ENCODE measurements at regions not wholly inside any gene's neighbourhood (a gene's known extent, or its start where the extent isn't known, plus 50 kb on each side); places are given as distances from the start of the nearest gene placed in this dataset.

DNA sequence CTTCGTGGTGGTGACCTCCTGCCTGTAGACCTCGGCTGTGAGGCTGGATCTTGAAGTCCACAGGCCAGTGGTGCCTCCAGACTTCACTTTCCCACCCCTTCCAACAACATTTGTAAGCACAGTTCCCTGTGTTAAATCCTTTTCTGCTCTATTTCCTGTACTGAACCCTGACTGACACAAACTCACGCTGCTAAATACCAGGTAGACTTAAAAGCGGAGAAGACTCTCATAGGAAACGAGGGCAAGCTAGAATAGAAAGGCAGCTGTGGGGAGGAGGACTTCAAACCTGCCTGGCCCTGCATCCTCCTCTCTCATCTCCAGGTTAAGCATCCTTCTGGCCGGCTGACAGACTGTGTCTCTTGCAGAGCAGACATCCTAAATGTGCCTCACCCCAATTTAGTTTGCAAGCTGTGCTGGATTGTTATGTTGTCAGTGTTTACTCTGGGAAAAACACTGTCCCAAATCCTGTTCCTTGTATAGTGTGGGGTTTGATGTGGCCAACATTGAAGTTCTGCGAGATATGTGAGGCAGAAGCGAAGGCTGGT lies 58.5 kb upstream of the LARS2 start:
- TF ChIP-seq, protein P1, sequence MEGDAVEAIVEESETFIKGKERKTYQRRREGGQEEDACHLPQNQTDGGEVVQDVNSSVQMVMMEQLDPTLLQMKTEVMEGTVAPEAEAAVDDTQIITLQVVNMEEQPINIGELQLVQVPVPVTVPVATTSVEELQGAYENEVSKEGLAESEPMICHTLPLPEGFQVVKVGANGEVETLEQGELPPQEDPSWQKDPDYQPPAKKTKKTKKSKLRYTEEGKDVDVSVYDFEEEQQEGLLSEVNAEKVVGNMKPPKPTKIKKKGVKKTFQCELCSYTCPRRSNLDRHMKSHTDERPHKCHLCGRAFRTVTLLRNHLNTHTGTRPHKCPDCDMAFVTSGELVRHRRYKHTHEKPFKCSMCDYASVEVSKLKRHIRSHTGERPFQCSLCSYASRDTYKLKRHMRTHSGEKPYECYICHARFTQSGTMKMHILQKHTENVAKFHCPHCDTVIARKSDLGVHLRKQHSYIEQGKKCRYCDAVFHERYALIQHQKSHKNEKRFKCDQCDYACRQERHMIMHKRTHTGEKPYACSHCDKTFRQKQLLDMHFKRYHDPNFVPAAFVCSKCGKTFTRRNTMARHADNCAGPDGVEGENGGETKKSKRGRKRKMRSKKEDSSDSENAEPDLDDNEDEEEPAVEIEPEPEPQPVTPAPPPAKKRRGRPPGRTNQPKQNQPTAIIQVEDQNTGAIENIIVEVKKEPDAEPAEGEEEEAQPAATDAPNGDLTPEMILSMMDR (IDR thresholded peaks at IDR 0.05) = no peak
- no peak for TF ChIP-seq POLR2A (IDR thresholded peaks at IDR 0.05)

Data from suprapubic skin (tissue), 3 donors.